H9 (cell line): ENCODE measurements at regions not wholly inside any gene's neighbourhood (a gene's known extent, or its start where the extent isn't known, plus 50 kb on each side); places are given as distances from the start of the nearest gene placed in this dataset.

Experiments used
- DNase-seq: peaks from one replicate; pipeline ENCODE4 v3.0.0-alpha.2; 2017
- H2AFZ ChIP-seq: one replicate; pipeline ENCODE4 v1.6.1; 2013; ENCODE audit warnings: mild to moderate bottlenecking, low read length, control low read depth, moderate library complexity
- H2AK5ac ChIP-seq: 2 replicates; pipeline ENCODE4 v1.6.1; 2013; ENCODE audit warnings: low read length, control low read depth, mixed read lengths; ENCODE audit not compliant: insufficient read length
- H2BK120ac ChIP-seq: one replicate; pipeline ENCODE4 v1.6.1; 2013; ENCODE audit warnings: low read depth, mild to moderate bottlenecking, low read length, control low read depth, inconsistent platforms; ENCODE audit not compliant: poor library complexity, severe bottlenecking
- H2BK12ac ChIP-seq: 2 replicates; pipeline ENCODE4 v1.6.1; 2013; ENCODE audit warnings: low read length, control low read depth, mixed read lengths, low read depth; ENCODE audit not compliant: insufficient read length
- H2BK15ac ChIP-seq: 2 replicates; pipeline ENCODE4 v1.6.1; 2013; ENCODE audit warnings: low read depth, low read length, control low read depth
- H2BK20ac ChIP-seq: one replicate; pipeline ENCODE4 v1.6.1; 2013; ENCODE audit warnings: low read depth, mild to moderate bottlenecking, low read length, control low read depth, inconsistent platforms; ENCODE audit not compliant: poor library complexity, severe bottlenecking
- H2BK5ac ChIP-seq: 2 replicates; pipeline ENCODE4 v1.6.1; 2013; ENCODE audit warnings: low read length, control low read depth, mixed read lengths; ENCODE audit not compliant: insufficient read length
- H3K14ac ChIP-seq: 2 replicates; pipeline ENCODE4 v1.6.1; 2013; ENCODE audit warnings: low read length, control low read depth; ENCODE audit not compliant: insufficient read depth
- H3K18ac ChIP-seq: 2 replicates; pipeline ENCODE4 v1.6.1; 2013; ENCODE audit warnings: low read depth, mild to moderate bottlenecking, mixed read lengths, low read length, control low read depth; ENCODE audit not compliant: insufficient read length
- H3K23ac ChIP-seq: 2 replicates; pipeline ENCODE4 v1.6.1; 2013; ENCODE audit warnings: low read length, control low read depth, mixed read lengths, low read depth; ENCODE audit not compliant: insufficient read length
- H3K23me2 ChIP-seq: 2 replicates; pipeline ENCODE4 v1.6.1; 2013; ENCODE audit warnings: low read depth, mild to moderate bottlenecking, mixed read lengths, low read length, control low read depth; ENCODE audit not compliant: insufficient read length, poor library complexity, severe bottlenecking
- H3K27ac ChIP-seq: 2 replicates; pipeline ENCODE4 v1.5.1; 2013; ENCODE audit warnings: low read length, control low read depth, mixed read lengths, low read depth; ENCODE audit not compliant: insufficient read length
- H3K27me3 ChIP-seq: 2 replicates; pipeline ENCODE4 v1.6.1; 2013; ENCODE audit warnings: low read length, control low read depth, inconsistent platforms; ENCODE audit not compliant: insufficient read depth
- H3K4ac ChIP-seq: 2 replicates; pipeline ENCODE4 v1.6.1; 2013; ENCODE audit warnings: low read depth, mild to moderate bottlenecking, control low read depth, inconsistent platforms, low read length, moderate library complexity
- H3K4me1 ChIP-seq: 2 replicates; pipeline ENCODE4 v1.6.1; 2013; ENCODE audit warnings: low read length, control low read depth, inconsistent platforms; ENCODE audit not compliant: insufficient read depth
- H3K4me2 ChIP-seq: 2 replicates; pipeline ENCODE4 v1.6.1; 2013; ENCODE audit warnings: low read length, control low read depth, mixed read lengths; ENCODE audit not compliant: insufficient read length, insufficient read depth
- H3K56ac ChIP-seq: 2 replicates; pipeline ENCODE4 v1.6.1; 2013; ENCODE audit warnings: low read depth, mild to moderate bottlenecking, mixed read lengths, low read length, control low read depth; ENCODE audit not compliant: insufficient read length
- H3K79me1 ChIP-seq: 2 replicates; pipeline ENCODE4 v1.6.1; 2013; ENCODE audit warnings: low read depth, mild to moderate bottlenecking, moderate library complexity, low read length, control low read depth, inconsistent platforms; ENCODE audit not compliant: insufficient read depth, poor library complexity, severe bottlenecking
- H3K79me2 ChIP-seq: 2 replicates; pipeline ENCODE4 v1.6.1; 2013; ENCODE audit warnings: low read length, control low read depth, inconsistent platforms; ENCODE audit not compliant: insufficient read depth
- H3K9ac ChIP-seq: 2 replicates; pipeline ENCODE4 v1.6.1; 2013; ENCODE audit warnings: low read length, control low read depth, mixed read lengths; ENCODE audit not compliant: insufficient read length; ENCODE audit errors: extremely low read depth
- H3K9me3 ChIP-seq: one replicate; pipeline ENCODE4 v1.6.1; 2013; ENCODE audit warnings: low read depth, low read length, inconsistent platforms; ENCODE audit not compliant: control insufficient read depth
- H3T11ph ChIP-seq: one replicate; pipeline ENCODE4 v1.6.1; 2013; ENCODE audit warnings: mild to moderate bottlenecking, low read length, control low read depth, inconsistent platforms
- H4K20me1 ChIP-seq: one replicate; pipeline ENCODE4 v1.6.1; 2013; ENCODE audit not compliant: control insufficient read depth, insufficient read length, insufficient read depth
- H4K5ac ChIP-seq: 2 replicates; pipeline ENCODE4 v1.6.1; 2013; ENCODE audit warnings: low read depth, mild to moderate bottlenecking, mixed read lengths, low read length, control low read depth; ENCODE audit not compliant: insufficient read length
- H4K8ac ChIP-seq: replicated peaks from 2 replicates; pipeline ENCODE4 v1.6.1; 2013; ENCODE audit warnings: low read length, control low read depth, mixed read lengths, low read depth; ENCODE audit not compliant: insufficient read length
- H4K91ac ChIP-seq: 2 replicates; pipeline ENCODE4 v1.6.1; 2013; ENCODE audit warnings: low read depth, mild to moderate bottlenecking, moderate library complexity, mixed read lengths, low read length, control low read depth; ENCODE audit not compliant: insufficient read length
- H3K27ac Mint-ChIP-seq, 3 experiments: 2 replicates in 2 of 3; 3 replicates in 1 of 3; pipeline ENCODE4 v1.8.0; 2020 to 2021; ENCODE audit warnings: mixed read lengths in 3 of 3, mild to moderate bottlenecking in 1 of 3, moderate library complexity in 1 of 3
- H3K27me3 Mint-ChIP-seq: 2 replicates; pipeline ENCODE4 v1.8.0; 2021; ENCODE audit warnings: low read depth, mild to moderate bottlenecking, moderate library complexity, mixed read lengths
- H3K36me3 Mint-ChIP-seq, 3 experiments: 2 replicates in 2 of 3; 3 replicates in 1 of 3; pipeline ENCODE4 v1.8.0; 2020 to 2021; ENCODE audit warnings: low read depth in 3 of 3, mixed read lengths in 3 of 3; ENCODE audit not compliant: insufficient read depth in 1 of 3
- H3K4me1 Mint-ChIP-seq, 2 experiments: 2 replicates each; pipeline ENCODE4 v1.8.0; 2020; ENCODE audit warnings: mixed read lengths in 2 of 2
- H3K4me3 Mint-ChIP-seq, 2 experiments: 2 replicates in 1 of 2; 3 replicates in 1 of 2; pipeline ENCODE4 v1.8.0; 2020 to 2021; ENCODE audit warnings: mild to moderate bottlenecking in 2 of 2, mixed read lengths in 2 of 2, moderate library complexity in 1 of 2
- H3K9me3 Mint-ChIP-seq, 2 experiments: 2 replicates in 1 of 2; 3 replicates in 1 of 2; pipeline ENCODE4 v1.8.0; 2020; ENCODE audit warnings: mild to moderate bottlenecking in 2 of 2, mixed read lengths in 2 of 2, moderate library complexity in 1 of 2
- WGBS: extraction: QIAGEN DNeasy Blood & Tissue Kit; methylation state at CpG from one replicate; pipeline ENCODE4 v1.1.7; 2013; ENCODE audit warnings: missing lambda C conversion rate, low lambda C conversion rate, mixed read lengths; ENCODE audit not compliant: insufficient read length; ENCODE audit errors: extremely low coverage; 5-methylcytosine and 5-hydroxymethylcytosine counted together
- TF ChIP-seq, protein P1 (sequence below): fragments of 200-600 bp; sonication (generic); conservative IDR thresholded peaks from 3 replicates; pipeline ENCODE4 v1.8.0; 2021; ENCODE audit warnings: antibody characterized with exemption, mild to moderate bottlenecking

DNA sequence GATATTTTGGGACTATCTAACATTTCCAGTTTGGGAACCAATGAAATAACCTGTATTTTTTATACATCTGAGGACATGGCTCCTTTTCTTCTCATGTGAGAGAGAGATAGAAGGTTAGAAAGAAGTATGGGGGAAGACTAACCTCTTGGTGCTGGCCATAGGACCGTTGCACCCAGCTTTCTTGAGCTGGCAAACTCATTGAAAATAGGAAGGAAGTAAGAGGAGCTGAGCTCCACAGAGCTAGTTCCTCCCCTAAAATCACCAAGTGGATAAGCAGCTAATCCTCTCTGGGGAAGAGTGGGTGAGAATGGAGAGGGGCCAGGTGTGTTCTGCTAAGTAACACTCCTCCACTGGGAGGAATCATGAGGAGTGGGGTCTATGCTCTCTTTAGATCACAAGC, 387.4 kb upstream of the CADM1 start:
- Histone ChIP-seq H2BK12ac (no peak overlapping the region), H4K91ac (no peak overlapping the region), H3K4ac (no peak overlapping the region), H2BK120ac (no peak overlapping the region), H2AK5ac (no peak overlapping the region), H3K9me3 (no peaks in the 10 kb centered on the region), H3K9ac (no peak overlapping the region), H4K5ac (no peak overlapping the region), H3K4me2 (no peak overlapping the region), H3T11ph (no peak overlapping the region), H4K8ac (no peak overlapping the region), H3K27ac (no peak overlapping the region), H3K4me1 (no peaks in the 10 kb centered on the region), H4K20me1 (no peaks in the 10 kb centered on the region), H2AFZ (no peak overlapping the region), H3K23ac (no peak overlapping the region), H3K27me3 (no peaks in the 10 kb centered on the region), H3K14ac (no peak overlapping the region), H2BK5ac (no peak overlapping the region), H3K79me2 (no peaks in the 10 kb centered on the region), H3K18ac (no peak overlapping the region), H3K23me2 (no peaks in the 10 kb centered on the region), H2BK15ac (no peak overlapping the region), H3K56ac (no peak overlapping the region), H2BK20ac (no peak overlapping the region), H3K79me1 (no peaks in the 10 kb centered on the region)
- Mint-ChIP-seq H3K4me1 (peaks cover 0 to 4% of the 10 kb centered on the region in 2 experiments; a peak in 1 of 4 replicates), H3K36me3 (no peaks in the 10 kb centered on the region), H3K27ac (no peak overlapping the region), H3K9me3 (no peaks in the 10 kb centered on the region), H3K27me3 (peaks cover 23% of the 10 kb centered on the region), H3K4me3 (no peak overlapping the region)
- no CpG with 5 or more reads among the region's 1 CpG for WGBS
- TF ChIP-seq, protein P1, sequence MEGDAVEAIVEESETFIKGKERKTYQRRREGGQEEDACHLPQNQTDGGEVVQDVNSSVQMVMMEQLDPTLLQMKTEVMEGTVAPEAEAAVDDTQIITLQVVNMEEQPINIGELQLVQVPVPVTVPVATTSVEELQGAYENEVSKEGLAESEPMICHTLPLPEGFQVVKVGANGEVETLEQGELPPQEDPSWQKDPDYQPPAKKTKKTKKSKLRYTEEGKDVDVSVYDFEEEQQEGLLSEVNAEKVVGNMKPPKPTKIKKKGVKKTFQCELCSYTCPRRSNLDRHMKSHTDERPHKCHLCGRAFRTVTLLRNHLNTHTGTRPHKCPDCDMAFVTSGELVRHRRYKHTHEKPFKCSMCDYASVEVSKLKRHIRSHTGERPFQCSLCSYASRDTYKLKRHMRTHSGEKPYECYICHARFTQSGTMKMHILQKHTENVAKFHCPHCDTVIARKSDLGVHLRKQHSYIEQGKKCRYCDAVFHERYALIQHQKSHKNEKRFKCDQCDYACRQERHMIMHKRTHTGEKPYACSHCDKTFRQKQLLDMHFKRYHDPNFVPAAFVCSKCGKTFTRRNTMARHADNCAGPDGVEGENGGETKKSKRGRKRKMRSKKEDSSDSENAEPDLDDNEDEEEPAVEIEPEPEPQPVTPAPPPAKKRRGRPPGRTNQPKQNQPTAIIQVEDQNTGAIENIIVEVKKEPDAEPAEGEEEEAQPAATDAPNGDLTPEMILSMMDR, result no peak
- no peak for DNase-seq
